SK-N-SH (cell line): ENCODE measurements at regions not wholly inside any gene's neighbourhood (a gene's known extent, or its start where the extent isn't known, plus 50 kb on each side); places are given as distances from the start of the nearest gene placed in this dataset.

Experiments
- ELF1 ChIP-seq: IDR thresholded peaks from 2 replicates; pipeline ENCODE4 v1.4.0; 2012
- EP300 ChIP-seq, 2 experiments: IDR thresholded peaks; 2 replicates each; pipeline versions ENCODE4 v1.4.0 to v1.6.1; 2012; ENCODE audit warnings: borderline replicate concordance in 1 of 2, low read depth in 1 of 2, low read length in 1 of 2
- EZH2phosphoT487 ChIP-seq: fragments of 200-600 bp; sonication (generic); IDR thresholded peaks from 2 replicates; pipeline ENCODE4 v1.6.1; 2017; ENCODE audit warnings: low read depth, mixed run types, mild to moderate bottlenecking, antibody characterized with exemption, moderate library complexity, borderline replicate concordance
- GABPA ChIP-seq: IDR thresholded peaks from 2 replicates; pipeline ENCODE4 v1.4.0; 2012; ENCODE audit warnings: low read depth, mild to moderate bottlenecking
- MEF2A ChIP-seq: IDR thresholded peaks from 2 replicates; pipeline ENCODE4 v1.4.0; 2012; ENCODE audit warnings: low read depth, borderline replicate concordance
- POLR2AphosphoS5 ChIP-seq: IDR thresholded peaks from 2 replicates; pipeline ENCODE4 v1.6.1; 2012; ENCODE audit warnings: low read depth, low read length
- RFX5 ChIP-seq: IDR thresholded peaks from 2 replicates; pipeline ENCODE4 v1.6.1; 2012; ENCODE audit warnings: mild to moderate bottlenecking, improper control_type of control experiment, low read length
- TAF1 ChIP-seq: IDR thresholded peaks from 2 replicates; pipeline ENCODE4 v1.6.1; 2012; ENCODE audit warnings: low read depth, mild to moderate bottlenecking, low read length, moderate library complexity, borderline replicate concordance
- YY1 ChIP-seq: IDR thresholded peaks from 2 replicates; pipeline ENCODE4 v1.4.0; 2012; ENCODE audit warnings: low read depth, mild to moderate bottlenecking
- TF ChIP-seq, protein P1 (sequence below): fragments of 150-350 bp; IDR thresholded peaks from 2 replicates; pipeline ENCODE4 v1.6.1; 2017; ENCODE audit warnings: antibody characterized with exemption, low read length, low read depth, borderline replicate concordance
- TF ChIP-seq, protein P2 (sequence below): fragments of 200-600 bp; sonication (generic); IDR thresholded peaks from 2 replicates; pipeline ENCODE4 v1.6.1; 2017; ENCODE audit warnings: antibody characterized with exemption, mild to moderate bottlenecking, moderate library complexity
- TF ChIP-seq, protein P3 (sequence below): IDR thresholded peaks from 2 replicates; pipeline ENCODE4 v1.4.0; 2012; ENCODE audit warnings: low read depth
- TF ChIP-seq, protein P4 (sequence below): IDR thresholded peaks from 2 replicates; pipeline ENCODE4 v1.4.0; 2012; ENCODE audit warnings: low read depth, borderline replicate concordance
- TF ChIP-seq, protein P5 (sequence below): fragments of 150-350 bp; IDR thresholded peaks from 2 replicates; pipeline ENCODE4 v1.6.1; 2016; ENCODE audit warnings: mild to moderate bottlenecking, low read depth, low read length

DNA sequence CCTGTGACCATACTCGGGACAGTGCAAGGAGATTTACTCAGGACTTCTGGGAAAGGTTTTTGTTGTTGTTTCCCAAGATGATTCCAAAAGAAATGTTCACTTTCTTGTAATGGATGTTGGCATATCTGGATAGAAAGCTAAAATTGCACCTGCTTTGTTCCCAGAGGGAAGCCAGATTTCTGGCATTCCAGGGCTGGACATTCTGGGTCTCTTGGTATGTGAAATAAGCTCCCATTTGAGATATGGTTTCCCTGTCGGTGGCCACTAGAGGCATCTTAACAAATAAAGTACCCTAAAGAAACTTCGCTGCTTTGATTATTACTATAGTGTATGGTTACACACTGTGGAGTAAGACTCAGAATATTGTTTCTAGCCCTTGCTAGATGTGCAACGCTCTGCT lies 737.3 kb downstream of the BRINP1 start:
- TF ChIP-seq, protein P1, sequence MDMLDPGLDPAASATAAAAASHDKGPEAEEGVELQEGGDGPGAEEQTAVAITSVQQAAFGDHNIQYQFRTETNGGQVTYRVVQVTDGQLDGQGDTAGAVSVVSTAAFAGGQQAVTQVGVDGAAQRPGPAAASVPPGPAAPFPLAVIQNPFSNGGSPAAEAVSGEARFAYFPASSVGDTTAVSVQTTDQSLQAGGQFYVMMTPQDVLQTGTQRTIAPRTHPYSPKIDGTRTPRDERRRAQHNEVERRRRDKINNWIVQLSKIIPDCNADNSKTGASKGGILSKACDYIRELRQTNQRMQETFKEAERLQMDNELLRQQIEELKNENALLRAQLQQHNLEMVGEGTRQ, result no peak
- TF ChIP-seq POLR2AphosphoS5, result no peak
- TF ChIP-seq GABPA, result no peak
- TF ChIP-seq, protein P2, sequence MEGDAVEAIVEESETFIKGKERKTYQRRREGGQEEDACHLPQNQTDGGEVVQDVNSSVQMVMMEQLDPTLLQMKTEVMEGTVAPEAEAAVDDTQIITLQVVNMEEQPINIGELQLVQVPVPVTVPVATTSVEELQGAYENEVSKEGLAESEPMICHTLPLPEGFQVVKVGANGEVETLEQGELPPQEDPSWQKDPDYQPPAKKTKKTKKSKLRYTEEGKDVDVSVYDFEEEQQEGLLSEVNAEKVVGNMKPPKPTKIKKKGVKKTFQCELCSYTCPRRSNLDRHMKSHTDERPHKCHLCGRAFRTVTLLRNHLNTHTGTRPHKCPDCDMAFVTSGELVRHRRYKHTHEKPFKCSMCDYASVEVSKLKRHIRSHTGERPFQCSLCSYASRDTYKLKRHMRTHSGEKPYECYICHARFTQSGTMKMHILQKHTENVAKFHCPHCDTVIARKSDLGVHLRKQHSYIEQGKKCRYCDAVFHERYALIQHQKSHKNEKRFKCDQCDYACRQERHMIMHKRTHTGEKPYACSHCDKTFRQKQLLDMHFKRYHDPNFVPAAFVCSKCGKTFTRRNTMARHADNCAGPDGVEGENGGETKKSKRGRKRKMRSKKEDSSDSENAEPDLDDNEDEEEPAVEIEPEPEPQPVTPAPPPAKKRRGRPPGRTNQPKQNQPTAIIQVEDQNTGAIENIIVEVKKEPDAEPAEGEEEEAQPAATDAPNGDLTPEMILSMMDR, result no peak
- no peak for TF ChIP-seq RFX5
- TF ChIP-seq YY1, result no peak
- no peak for TF ChIP-seq TAF1
- TF ChIP-seq, protein P3, sequence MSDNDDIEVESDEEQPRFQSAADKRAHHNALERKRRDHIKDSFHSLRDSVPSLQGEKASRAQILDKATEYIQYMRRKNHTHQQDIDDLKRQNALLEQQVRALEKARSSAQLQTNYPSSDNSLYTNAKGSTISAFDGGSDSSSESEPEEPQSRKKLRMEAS, result no peak
- TF ChIP-seq EP300 (IDR thresholded peaks at IDR 0.05; ENCODE audit: borderline replicate concordance in 1 of 2, low read depth in 1 of 2, low read length in 1 of 2), result no peak
- TF ChIP-seq MEF2A, result no peak
- no peak for TF ChIP-seq EZH2phosphoT487
- TF ChIP-seq, protein P4, sequence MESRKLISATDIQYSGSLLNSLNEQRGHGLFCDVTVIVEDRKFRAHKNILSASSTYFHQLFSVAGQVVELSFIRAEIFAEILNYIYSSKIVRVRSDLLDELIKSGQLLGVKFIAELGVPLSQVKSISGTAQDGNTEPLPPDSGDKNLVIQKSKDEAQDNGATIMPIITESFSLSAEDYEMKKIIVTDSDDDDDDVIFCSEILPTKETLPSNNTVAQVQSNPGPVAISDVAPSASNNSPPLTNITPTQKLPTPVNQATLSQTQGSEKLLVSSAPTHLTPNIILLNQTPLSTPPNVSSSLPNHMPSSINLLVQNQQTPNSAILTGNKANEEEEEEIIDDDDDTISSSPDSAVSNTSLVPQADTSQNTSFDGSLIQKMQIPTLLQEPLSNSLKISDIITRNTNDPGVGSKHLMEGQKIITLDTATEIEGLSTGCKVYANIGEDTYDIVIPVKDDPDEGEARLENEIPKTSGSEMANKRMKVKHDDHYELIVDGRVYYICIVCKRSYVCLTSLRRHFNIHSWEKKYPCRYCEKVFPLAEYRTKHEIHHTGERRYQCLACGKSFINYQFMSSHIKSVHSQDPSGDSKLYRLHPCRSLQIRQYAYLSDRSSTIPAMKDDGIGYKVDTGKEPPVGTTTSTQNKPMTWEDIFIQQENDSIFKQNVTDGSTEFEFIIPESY, result no peak
- TF ChIP-seq, protein P5, sequence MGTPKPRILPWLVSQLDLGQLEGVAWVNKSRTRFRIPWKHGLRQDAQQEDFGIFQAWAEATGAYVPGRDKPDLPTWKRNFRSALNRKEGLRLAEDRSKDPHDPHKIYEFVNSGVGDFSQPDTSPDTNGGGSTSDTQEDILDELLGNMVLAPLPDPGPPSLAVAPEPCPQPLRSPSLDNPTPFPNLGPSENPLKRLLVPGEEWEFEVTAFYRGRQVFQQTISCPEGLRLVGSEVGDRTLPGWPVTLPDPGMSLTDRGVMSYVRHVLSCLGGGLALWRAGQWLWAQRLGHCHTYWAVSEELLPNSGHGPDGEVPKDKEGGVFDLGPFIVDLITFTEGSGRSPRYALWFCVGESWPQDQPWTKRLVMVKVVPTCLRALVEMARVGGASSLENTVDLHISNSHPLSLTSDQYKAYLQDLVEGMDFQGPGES, result no peak
- TF ChIP-seq ELF1, result no peak
